Memory B cell (primary cell): ENCODE measurements at regions not wholly inside any gene's neighbourhood (a gene's known extent, or its start where the extent isn't known, plus 50 kb on each side); places are given as distances from the start of the nearest gene placed in this dataset.

Experiments
- ATAC-seq: fragments of 150-1000 bp; cut with Tn5 transposase; 2 replicates; pipeline ENCODE4 v1.10.0; 2021; ENCODE audit warnings: low read depth, mild to moderate bottlenecking, moderate library complexity
- DNase-seq, 2 donors: peaks; one replicate each; pipeline ENCODE4 v3.0.0; 2022; ENCODE audit warnings: low spot score in 2 of 2
- H3K27ac Mint-ChIP-seq: one replicate; pipeline ENCODE4 v1.8.0; 2022; ENCODE audit warnings: mild to moderate bottlenecking, moderate library complexity, mixed read lengths
- H3K27me3 Mint-ChIP-seq: one replicate; pipeline ENCODE4 v1.8.0; 2022; ENCODE audit warnings: mixed read lengths
- H3K36me3 Mint-ChIP-seq: one replicate; pipeline ENCODE4 v1.8.0; 2022; ENCODE audit warnings: mild to moderate bottlenecking, mixed read lengths
- H3K4me1 Mint-ChIP-seq: one replicate; pipeline ENCODE4 v1.8.0; 2022; ENCODE audit warnings: mixed read lengths
- H3K4me3 Mint-ChIP-seq: one replicate; pipeline ENCODE4 v1.8.0; 2022; ENCODE audit warnings: mild to moderate bottlenecking, moderate library complexity, mixed read lengths
- H3K9me3 Mint-ChIP-seq: one replicate; pipeline ENCODE4 v1.8.0; 2022; ENCODE audit warnings: mixed read lengths

- Mint-ChIP-seq H3K9me3 (peaks cover 10% of the 10 kb centered on the region), H3K27ac (no peak overlapping the region), H3K4me1 (no peaks in the 10 kb centered on the region), H3K36me3 (no peaks in the 10 kb centered on the region), H3K4me3 (no peak overlapping the region), H3K27me3 (no peaks in the 10 kb centered on the region)
- ATAC-seq (no peak), DNase-seq (no peak)
These were observed 1005.5 kb downstream of the ARAP2 start for GRCh38 chr4:35238793-35239192.

- DNase-seq (no peak), ATAC-seq (no peak)
- Mint-ChIP-seq H3K27ac (no peak overlapping the region), H3K27me3 (no peaks in the 10 kb centered on the region), H3K9me3 (peaks cover 8% of the 10 kb centered on the region), H3K4me1 (no peaks in the 10 kb centered on the region), H3K4me3 (no peak overlapping the region), H3K36me3 (no peaks in the 10 kb centered on the region)
These were observed 997.8 kb downstream of the ARAP2 start for GRCh38 chr4:35246493-35246892.

- ATAC-seq, result no peak
- no peak overlapping the region for H3K27ac Mint-ChIP-seq
- no peak overlapping the region for H3K4me3 Mint-ChIP-seq
- peaks cover 8% of the 10 kb centered on the region for H3K9me3 Mint-ChIP-seq
- DNase-seq, result no peak
- H3K27me3 Mint-ChIP-seq, result no peaks in the 10 kb centered on the region
- no peaks in the 10 kb centered on the region for H3K36me3 Mint-ChIP-seq
- no peaks in the 10 kb centered on the region for H3K4me1 Mint-ChIP-seq
These were observed 997.3 kb downstream of the ARAP2 start for GRCh38 chr4:35247047-35247446.

- Mint-ChIP-seq H3K27ac (no peak overlapping the region), H3K9me3 (peaks cover 5% of the 10 kb centered on the region), H3K36me3 (no peaks in the 10 kb centered on the region), H3K4me3 (no peak overlapping the region), H3K4me1 (no peaks in the 10 kb centered on the region), H3K27me3 (no peaks in the 10 kb centered on the region)
- ATAC-seq, result no peak
- DNase-seq, result no peak
These were observed 994.0 kb downstream of the ARAP2 start for GRCh38 chr4:35250331-35250730.

GRCh38 chr4:35250761-35251160 lies 993.6 kb downstream of the ARAP2 start:
- H3K27me3 Mint-ChIP-seq, result no peaks in the 10 kb centered on the region
- no peaks in the 10 kb centered on the region for H3K36me3 Mint-ChIP-seq
- peaks cover 5% of the 10 kb centered on the region for H3K9me3 Mint-ChIP-seq
- H3K4me1 Mint-ChIP-seq, result no peaks in the 10 kb centered on the region
- no peak overlapping the region for H3K4me3 Mint-ChIP-seq
- DNase-seq, result no peak
- ATAC-seq, result no peak
- H3K27ac Mint-ChIP-seq, result no peak overlapping the region

- ATAC-seq, result no peak
- Mint-ChIP-seq H3K4me1 (no peaks in the 10 kb centered on the region), H3K27ac (no peak overlapping the region), H3K36me3 (no peaks in the 10 kb centered on the region), H3K4me3 (no peak overlapping the region), H3K9me3 (peaks cover 5% of the 10 kb centered on the region), H3K27me3 (no peaks in the 10 kb centered on the region)
- no peak for DNase-seq
These were observed 992.2 kb downstream of the ARAP2 start for GRCh38 chr4:35252071-35252470.

GRCh38 chr4:35252866-35253265 lies 991.4 kb downstream of the ARAP2 start:
- ATAC-seq (no peak), DNase-seq (no peak)
- Mint-ChIP-seq H3K27ac (no peak overlapping the region), H3K4me3 (no peak overlapping the region), H3K36me3 (no peaks in the 10 kb centered on the region), H3K9me3 (peaks cover 3% of the 10 kb centered on the region), H3K4me1 (no peaks in the 10 kb centered on the region), H3K27me3 (no peaks in the 10 kb centered on the region)

GRCh38 chr4:35253331-35253730 lies 991.0 kb downstream of the ARAP2 start:
- Mint-ChIP-seq H3K4me3 (no peak overlapping the region), H3K27ac (no peak overlapping the region), H3K36me3 (no peaks in the 10 kb centered on the region), H3K9me3 (peaks cover 3% of the 10 kb centered on the region), H3K27me3 (no peaks in the 10 kb centered on the region), H3K4me1 (no peaks in the 10 kb centered on the region)
- no peak for ATAC-seq
- no peak for DNase-seq

GRCh38 chr4:35286434-35286833 lies 957.9 kb downstream of the ARAP2 start:
- H3K27ac Mint-ChIP-seq, result no peak overlapping the region
- ATAC-seq (no peak), DNase-seq (no peak)
- no peaks in the 10 kb centered on the region for H3K27me3 Mint-ChIP-seq
- no peaks in the 10 kb centered on the region for H3K36me3 Mint-ChIP-seq
- H3K4me3 Mint-ChIP-seq, result no peak overlapping the region
- peaks cover 8% of the 10 kb centered on the region for H3K9me3 Mint-ChIP-seq
- no peaks in the 10 kb centered on the region for H3K4me1 Mint-ChIP-seq

GRCh38 chr4:35300996-35301774 lies 943.1 kb downstream of the ARAP2 start:
- Mint-ChIP-seq H3K4me3 (no peak overlapping the region), H3K36me3 (no peaks in the 10 kb centered on the region), H3K9me3 (no peaks in the 10 kb centered on the region), H3K4me1 (no peaks in the 10 kb centered on the region), H3K27ac (no peak overlapping the region), H3K27me3 (no peaks in the 10 kb centered on the region)
- DNase-seq (no peak), ATAC-seq (no peak)

- H3K36me3 Mint-ChIP-seq, result no peaks in the 10 kb centered on the region
- H3K9me3 Mint-ChIP-seq, result peaks cover 3% of the 10 kb centered on the region
- no peak for ATAC-seq
- no peaks in the 10 kb centered on the region for H3K27me3 Mint-ChIP-seq
- H3K27ac Mint-ChIP-seq, result no peak overlapping the region
- no peak overlapping the region for H3K4me3 Mint-ChIP-seq
- no peak for DNase-seq
- no peaks in the 10 kb centered on the region for H3K4me1 Mint-ChIP-seq
These were observed 928.9 kb downstream of the ARAP2 start for GRCh38 chr4:35315419-35315818.

GRCh38 chr4:35325908-35326453 lies 918.3 kb downstream of the ARAP2 start:
- DNase-seq (no peak), ATAC-seq (no peak)
- Mint-ChIP-seq H3K27ac (no peak overlapping the region), H3K27me3 (no peaks in the 10 kb centered on the region), H3K9me3 (peaks cover 4% of the 10 kb centered on the region), H3K36me3 (no peaks in the 10 kb centered on the region), H3K4me3 (no peak overlapping the region), H3K4me1 (no peaks in the 10 kb centered on the region)

- H3K27ac Mint-ChIP-seq, result no peak overlapping the region
- H3K4me1 Mint-ChIP-seq, result no peaks in the 10 kb centered on the region
- no peaks in the 10 kb centered on the region for H3K27me3 Mint-ChIP-seq
- H3K9me3 Mint-ChIP-seq, result peaks cover under 1% of the 10 kb centered on the region
- ATAC-seq (no peak), DNase-seq (no peak)
- no peak overlapping the region for H3K4me3 Mint-ChIP-seq
- no peaks in the 10 kb centered on the region for H3K36me3 Mint-ChIP-seq
These were observed 901.5 kb downstream of the ARAP2 start for GRCh38 chr4:35342833-35343232.

- ATAC-seq, result no peak
- Mint-ChIP-seq H3K9me3 (peaks cover 11% of the 10 kb centered on the region), H3K36me3 (no peaks in the 10 kb centered on the region), H3K27me3 (no peaks in the 10 kb centered on the region), H3K4me1 (no peaks in the 10 kb centered on the region), H3K27ac (no peak overlapping the region), H3K4me3 (no peak overlapping the region)
- DNase-seq, result no peak
These were observed 897.0 kb downstream of the ARAP2 start for GRCh38 chr4:35347276-35347675.

- ATAC-seq, result no peak
- H3K27me3 Mint-ChIP-seq, result no peaks in the 10 kb centered on the region
These were observed 886.2 kb downstream of the ARAP2 start for GRCh38 chr4:35358001-35358584.

More at GRCh38 chr4:35358001-35358584, 886.2 kb downstream of the ARAP2 start:
- Mint-ChIP-seq H3K27ac (no peak overlapping the region), H3K4me1 (no peaks in the 10 kb centered on the region), H3K36me3 (no peaks in the 10 kb centered on the region), H3K9me3 (peaks cover 8% of the 10 kb centered on the region), H3K4me3 (no peak overlapping the region)
- DNase-seq, result no peak
